SK-N-SH treated with all-trans-retinoic acid at 6 μM for 48 hours (cell line): ENCODE measurements at regions not wholly inside any gene's neighbourhood (a gene's known extent, or its start where the extent isn't known, plus 50 kb on each side); places are given as distances from the start of the nearest gene placed in this dataset.

ENCODE experiments used
- ARNTL ChIP-seq: fragments of 450-650 bp; formaldehyde crosslinking; IDR thresholded peaks from 2 replicates; pipeline ENCODE4 v1.5.0; 2020; ENCODE audit warnings: low read depth, mild to moderate bottlenecking, moderate library complexity, borderline replicate concordance
- BACH2 ChIP-seq: fragments of 250-450 bp; sonication (Bioruptor Pico); IDR thresholded peaks from 2 replicates; pipeline ENCODE4 v1.9.0; 2021; ENCODE audit warnings: mild to moderate bottlenecking, borderline replicate concordance
- CREB5 ChIP-seq: fragments of 250-450 bp; sonication (Bioruptor Pico); IDR thresholded peaks from 2 replicates; pipeline ENCODE4 v1.5.1; 2020; ENCODE audit warnings: low read depth, mild to moderate bottlenecking, moderate library complexity
- CSDC2 ChIP-seq: fragments of 250-450 bp; sonication (Bioruptor Pico); IDR thresholded peaks from 2 replicates; pipeline ENCODE4 v1.5.0; 2020; ENCODE audit warnings: mild to moderate bottlenecking, moderate library complexity
- CSRNP3 ChIP-seq: fragments of 250-450 bp; sonication (Bioruptor Pico); IDR thresholded peaks from 2 replicates; pipeline ENCODE4 v1.5.1; 2021; ENCODE audit warnings: mild to moderate bottlenecking, moderate library complexity
- POU6F1 ChIP-seq: fragments of 250-450 bp; sonication (Bioruptor Pico); IDR thresholded peaks from 2 replicates; pipeline ENCODE4 v1.8.0; 2021; ENCODE audit warnings: low read depth, mild to moderate bottlenecking, moderate library complexity, borderline replicate concordance
- RARB ChIP-seq: fragments of 250-450 bp; sonication (Bioruptor Pico); IDR thresholded peaks from 2 replicates; pipeline ENCODE4 v1.8.0; 2021; ENCODE audit warnings: mild to moderate bottlenecking, moderate library complexity
- TCF4 ChIP-seq: fragments of 250-450 bp; sonication (Bioruptor Pico); IDR thresholded peaks from 2 replicates; pipeline ENCODE4 v1.8.0; 2021; ENCODE audit warnings: mild to moderate bottlenecking, moderate library complexity, borderline replicate concordance
- TSHZ2 ChIP-seq: fragments of 250-450 bp; sonication (Bioruptor Pico); IDR thresholded peaks from 2 replicates; pipeline ENCODE4 v1.5.0; 2020; ENCODE audit warnings: mild to moderate bottlenecking, moderate library complexity
- ZFP3 ChIP-seq: fragments of 250-450 bp; sonication (Bioruptor Pico); IDR thresholded peaks from 2 replicates; pipeline ENCODE4 v1.5.0; 2020; ENCODE audit warnings: mild to moderate bottlenecking, moderate library complexity
- ZFP30 ChIP-seq: fragments of 450-650 bp; formaldehyde crosslinking; IDR thresholded peaks from 2 replicates; pipeline ENCODE4 v1.5.0; 2022; ENCODE audit warnings: mild to moderate bottlenecking, moderate library complexity

- TF ChIP-seq CSDC2 (CRISPR knock-in tag) (no peak), ZFP30 (CRISPR knock-in tag) (no peak), ARNTL (CRISPR knock-in tag) (no peak), ZFP3 (no peak), TSHZ2 (CRISPR knock-in tag) (no peak), CSRNP3 (CRISPR knock-in tag) (no peak), BACH2 (no peak), RARB (CRISPR knock-in tag) (no peak), CREB5 (CRISPR knock-in tag) (no peak), POU6F1 (no peak), TCF4 (CRISPR knock-in tag) (no peak)
Measured at GRCh38 chr6:135638108-135638507, 140.6 kb upstream of the AHI1 start.
